HL-60 (cell line): ENCODE measurements at regions not wholly inside any gene's neighbourhood (a gene's known extent, or its start where the extent isn't known, plus 50 kb on each side); places are given as distances from the start of the nearest gene placed in this dataset.

ENCODE experiments used
- CTCF ChIP-seq: IDR thresholded peaks from one replicate; pipeline ENCODE4 v1.5.1; 2011; ENCODE audit warnings: low read length, control low read depth, inconsistent platforms; ENCODE audit not compliant: insufficient read depth
- GABPA ChIP-seq: IDR thresholded peaks from 2 replicates; pipeline ENCODE4 v1.6.1; 2012; ENCODE audit warnings: low read depth
- POLR2AphosphoS5 ChIP-seq: IDR thresholded peaks from 2 replicates; pipeline ENCODE4 v1.6.1; 2012; ENCODE audit warnings: low read depth
- SPI1 ChIP-seq: IDR thresholded peaks from 2 replicates; pipeline ENCODE4 v1.6.1; 2012; ENCODE audit warnings: low read depth, mild to moderate bottlenecking, borderline replicate concordance
- TF ChIP-seq, protein P1 (sequence below): IDR thresholded peaks from 2 replicates; pipeline ENCODE4 v1.6.1; 2012; ENCODE audit warnings: low read depth; ENCODE audit not compliant: insufficient replicate concordance

GRCh38 chr6:22880686-22881433, 311.5 kb downstream of the HDGFL1 start:
- TF ChIP-seq GABPA (no peak), CTCF (no peak), SPI1 (no peak), POLR2AphosphoS5 (no peak)
- TF ChIP-seq, protein P1, sequence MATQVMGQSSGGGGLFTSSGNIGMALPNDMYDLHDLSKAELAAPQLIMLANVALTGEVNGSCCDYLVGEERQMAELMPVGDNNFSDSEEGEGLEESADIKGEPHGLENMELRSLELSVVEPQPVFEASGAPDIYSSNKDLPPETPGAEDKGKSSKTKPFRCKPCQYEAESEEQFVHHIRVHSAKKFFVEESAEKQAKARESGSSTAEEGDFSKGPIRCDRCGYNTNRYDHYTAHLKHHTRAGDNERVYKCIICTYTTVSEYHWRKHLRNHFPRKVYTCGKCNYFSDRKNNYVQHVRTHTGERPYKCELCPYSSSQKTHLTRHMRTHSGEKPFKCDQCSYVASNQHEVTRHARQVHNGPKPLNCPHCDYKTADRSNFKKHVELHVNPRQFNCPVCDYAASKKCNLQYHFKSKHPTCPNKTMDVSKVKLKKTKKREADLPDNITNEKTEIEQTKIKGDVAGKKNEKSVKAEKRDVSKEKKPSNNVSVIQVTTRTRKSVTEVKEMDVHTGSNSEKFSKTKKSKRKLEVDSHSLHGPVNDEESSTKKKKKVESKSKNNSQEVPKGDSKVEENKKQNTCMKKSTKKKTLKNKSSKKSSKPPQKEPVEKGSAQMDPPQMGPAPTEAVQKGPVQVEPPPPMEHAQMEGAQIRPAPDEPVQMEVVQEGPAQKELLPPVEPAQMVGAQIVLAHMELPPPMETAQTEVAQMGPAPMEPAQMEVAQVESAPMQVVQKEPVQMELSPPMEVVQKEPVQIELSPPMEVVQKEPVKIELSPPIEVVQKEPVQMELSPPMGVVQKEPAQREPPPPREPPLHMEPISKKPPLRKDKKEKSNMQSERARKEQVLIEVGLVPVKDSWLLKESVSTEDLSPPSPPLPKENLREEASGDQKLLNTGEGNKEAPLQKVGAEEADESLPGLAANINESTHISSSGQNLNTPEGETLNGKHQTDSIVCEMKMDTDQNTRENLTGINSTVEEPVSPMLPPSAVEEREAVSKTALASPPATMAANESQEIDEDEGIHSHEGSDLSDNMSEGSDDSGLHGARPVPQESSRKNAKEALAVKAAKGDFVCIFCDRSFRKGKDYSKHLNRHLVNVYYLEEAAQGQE: no peak
